ENCODE measurements at regions not wholly inside any gene's neighbourhood (a gene's known extent, or its start where the extent isn't known, plus 50 kb on each side); places are given as distances from the start of the nearest gene placed in this dataset.
"Not testable (repeated sequence)": the region's sequence is repeated elsewhere in the genome, so short reads cannot be mapped to it uniquely, and the experiment has no call there.

- TF ChIP-seq CTCF (IDR thresholded peaks at IDR 0.05; ENCODE audit: control extremely low read depth, extremely low read depth): no peak
- WGBS, 2 donors: 82 to 94% methylated on average over 1 of the region's 1 CpG
These were observed 204.8 kb downstream of the FCRL5 start for GRCh38 chr1:157347506-157347905.

GRCh38 chr1:157337785-157338184, 199.6 kb upstream of the ETV3 start:
- H3K36me3 ChIP-seq (ENCODE audit: control insufficient read depth in 4 of 4, insufficient read depth in 4 of 4, low read length in 4 of 4): not testable (repeated sequence)
- 82 to 89% methylated on average over 1 of the region's 1 CpG for WGBS, 2 donors

More at GRCh38 chr1:157347506-157347905, 204.8 kb downstream of the FCRL5 start:
- Histone ChIP-seq H3K4me3 (no peak overlapping the region), H3K4me1 (ENCODE audit: control insufficient read depth in 5 of 5, insufficient read depth in 5 of 5, low read length in 5 of 5) (no peaks in the 10 kb centered on the region), H3K9me3 (ENCODE audit: control insufficient read depth in 4 of 4, insufficient read depth in 3 of 4, low read length in 3 of 4) (peaks cover 0 to 7% (median 0%) of the 10 kb centered on the region in 4 donors), H3K36me3 (ENCODE audit: control insufficient read depth in 4 of 4, insufficient read depth in 4 of 4, low read length in 4 of 4) (no peaks in the 10 kb centered on the region), H3K27me3 (ENCODE audit: control insufficient read depth in 3 of 3, insufficient read depth in 3 of 3, low read length in 2 of 3) (no peaks in the 10 kb centered on the region), H3K9ac (ENCODE audit: insufficient read depth in 1 of 2, low read length in 2 of 2) (no peak overlapping the region), H3K27ac (ENCODE audit: low read depth in 1 of 2, low read length in 1 of 2) (no peak overlapping the region)
- no peak for DNase-seq
- ATAC-seq (ENCODE audit: insufficient read depth, low FRiP score): no peak

GRCh38 chr1:157335056-157335455, 196.9 kb upstream of the ETV3 start:
- ATAC-seq (ENCODE audit: insufficient read depth, low FRiP score) (no peak), DNase-seq (no peak)
- no peaks in the 10 kb centered on the region for H3K9me3 ChIP-seq (ENCODE audit: control insufficient read depth in 4 of 4, insufficient read depth in 3 of 4, low read length in 3 of 4)
- no peaks in the 10 kb centered on the region for H3K36me3 ChIP-seq (ENCODE audit: control insufficient read depth in 4 of 4, insufficient read depth in 4 of 4, low read length in 4 of 4)
- 45 to 68% methylated on average over 2 of the region's 2 CpGs for WGBS, 2 donors
- H3K4me1 ChIP-seq (ENCODE audit: control insufficient read depth in 5 of 5, insufficient read depth in 5 of 5, low read length in 5 of 5): no peaks in the 10 kb centered on the region
- no peak for TF ChIP-seq CTCF (IDR thresholded peaks at IDR 0.05; ENCODE audit: control extremely low read depth, extremely low read depth)
- no peak overlapping the region for H3K4me3 ChIP-seq
- no peaks in the 10 kb centered on the region for H3K27me3 ChIP-seq (ENCODE audit: control insufficient read depth in 3 of 3, insufficient read depth in 3 of 3, low read length in 2 of 3)
- H3K27ac ChIP-seq (ENCODE audit: low read depth in 1 of 2, low read length in 1 of 2): no peak overlapping the region
- no peak overlapping the region for H3K9ac ChIP-seq (ENCODE audit: insufficient read depth in 1 of 2, low read length in 2 of 2)

More at GRCh38 chr1:157337785-157338184, 199.6 kb upstream of the ETV3 start:
- DNase-seq; H3K27me3 ChIP-seq (ENCODE audit: control insufficient read depth in 3 of 3, insufficient read depth in 3 of 3, low read length in 2 of 3); H3K9ac ChIP-seq (ENCODE audit: insufficient read depth in 1 of 2, low read length in 2 of 2); H3K4me3 ChIP-seq; ATAC-seq (ENCODE audit: insufficient read depth, low FRiP score); H3K27ac ChIP-seq (ENCODE audit: low read depth in 1 of 2, low read length in 1 of 2); H3K4me1 ChIP-seq (ENCODE audit: control insufficient read depth in 5 of 5, insufficient read depth in 5 of 5, low read length in 5 of 5); H3K9me3 ChIP-seq (ENCODE audit: control insufficient read depth in 4 of 4, insufficient read depth in 3 of 4, low read length in 3 of 4): not testable (repeated sequence)

- no peaks in the 10 kb centered on the region for H3K4me1 ChIP-seq (ENCODE audit: control insufficient read depth in 5 of 5, insufficient read depth in 5 of 5, low read length in 5 of 5)
- H3K27me3 ChIP-seq (ENCODE audit: control insufficient read depth in 3 of 3, insufficient read depth in 3 of 3, low read length in 2 of 3): no peaks in the 10 kb centered on the region
- H3K4me3 ChIP-seq: no peak overlapping the region
- H3K36me3 ChIP-seq (ENCODE audit: control insufficient read depth in 4 of 4, insufficient read depth in 4 of 4, low read length in 4 of 4): no peaks in the 10 kb centered on the region
- no peak for DNase-seq
- H3K9ac ChIP-seq (ENCODE audit: insufficient read depth in 1 of 2, low read length in 2 of 2): no peak overlapping the region
- H3K27ac ChIP-seq (ENCODE audit: low read depth in 1 of 2, low read length in 1 of 2): no peak overlapping the region
- no peak for ATAC-seq (ENCODE audit: insufficient read depth, low FRiP score)
- H3K9me3 ChIP-seq (ENCODE audit: control insufficient read depth in 4 of 4, insufficient read depth in 3 of 4, low read length in 3 of 4): no peaks in the 10 kb centered on the region
- WGBS, 2 donors: 49 to 54% methylated on average over 2 of the region's 2 CpGs
- no peak for TF ChIP-seq CTCF (IDR thresholded peaks at IDR 0.05; ENCODE audit: control extremely low read depth, extremely low read depth)
These were observed 195.8 kb upstream of the ETV3 start for GRCh38 chr1:157334041-157334440.

GRCh38 chr1:157330177-157330576, 192.0 kb upstream of the ETV3 start:
- not testable (repeated sequence) for DNase-seq; H3K4me1 ChIP-seq (ENCODE audit: control insufficient read depth in 5 of 5, insufficient read depth in 5 of 5, low read length in 5 of 5); H3K27me3 ChIP-seq (ENCODE audit: control insufficient read depth in 3 of 3, insufficient read depth in 3 of 3, low read length in 2 of 3); H3K9me3 ChIP-seq (ENCODE audit: control insufficient read depth in 4 of 4, insufficient read depth in 3 of 4, low read length in 3 of 4); H3K4me3 ChIP-seq; H3K9ac ChIP-seq (ENCODE audit: insufficient read depth in 1 of 2, low read length in 2 of 2); H3K36me3 ChIP-seq (ENCODE audit: control insufficient read depth in 4 of 4, insufficient read depth in 4 of 4, low read length in 4 of 4); H3K27ac ChIP-seq (ENCODE audit: low read depth in 1 of 2, low read length in 1 of 2); ATAC-seq (ENCODE audit: insufficient read depth, low FRiP score)

- H3K27ac ChIP-seq (ENCODE audit: low read depth in 1 of 2, low read length in 1 of 2); ATAC-seq (ENCODE audit: insufficient read depth, low FRiP score); H3K4me1 ChIP-seq (ENCODE audit: control insufficient read depth in 5 of 5, insufficient read depth in 5 of 5, low read length in 5 of 5); H3K4me3 ChIP-seq; H3K9ac ChIP-seq (ENCODE audit: insufficient read depth in 1 of 2, low read length in 2 of 2); DNase-seq; H3K36me3 ChIP-seq (ENCODE audit: control insufficient read depth in 4 of 4, insufficient read depth in 4 of 4, low read length in 4 of 4); H3K27me3 ChIP-seq (ENCODE audit: control insufficient read depth in 3 of 3, insufficient read depth in 3 of 3, low read length in 2 of 3); H3K9me3 ChIP-seq (ENCODE audit: control insufficient read depth in 4 of 4, insufficient read depth in 3 of 4, low read length in 3 of 4): not testable (repeated sequence)
These were observed 189.9 kb upstream of the ETV3 start for GRCh38 chr1:157328120-157328519.

All from lung (tissue), 11 donors.